SIG-M5 treated with dmso at 0.1 percent for 504 hours (cell line): ENCODE measurements at regions not wholly inside any gene's neighbourhood (a gene's known extent, or its start where the extent isn't known, plus 50 kb on each side); places are given as distances from the start of the nearest gene placed in this dataset.
"Not testable (repeated sequence)": the region's sequence is repeated elsewhere in the genome, so short reads cannot be mapped to it uniquely, and the experiment has no call there.

Source experiments
- DNase-seq: peaks from one replicate; lab custom pipeline; 2025; ENCODE audit not compliant: unreplicated experiment; lab: John Stamatoyannopoulos, UW

- no peak for DNase-seq
Measured at GRCh38 chr11:71153005-71153390, 99.4 kb downstream of the SHANK2 start.

GRCh38 chr11:71152312-71153004 is 99.9 kb downstream of the SHANK2 start:
- not testable (repeated sequence) for DNase-seq

GRCh38 chr11:71151561-71151960 is 100.8 kb downstream of the SHANK2 start:
- no peak for DNase-seq

GRCh38 chr11:71150859-71151258 is 101.5 kb downstream of the SHANK2 start:
- no peak for DNase-seq

- DNase-seq = no peak
Measured at GRCh38 chr11:71148716-71149115, 103.7 kb downstream of the SHANK2 start.

GRCh38 chr11:71147331-71147730 is 105.0 kb downstream of the SHANK2 start:
- DNase-seq = no peak

- no peak for DNase-seq
Measured at GRCh38 chr11:71146846-71147245, 105.5 kb downstream of the SHANK2 start.

- no peak for DNase-seq
Measured at GRCh38 chr11:71145988-71146824, 106.2 kb downstream of the SHANK2 start.

GRCh38 chr11:71145368-71145767 is 107.0 kb downstream of the SHANK2 start:
- no peak for DNase-seq

- DNase-seq = no peak
Measured at GRCh38 chr11:71144736-71145135, 107.6 kb downstream of the SHANK2 start.

- no peak for DNase-seq
Measured at GRCh38 chr11:71144010-71144409, 108.4 kb downstream of the SHANK2 start.

- DNase-seq = no peak
Measured at GRCh38 chr11:71140206-71140919, 112.0 kb downstream of the SHANK2 start.

- no peak for DNase-seq
Measured at GRCh38 chr11:71139516-71140205, 112.7 kb downstream of the SHANK2 start.

- DNase-seq = no peak
Measured at GRCh38 chr11:71138737-71139425, 113.5 kb downstream of the SHANK2 start.

GRCh38 chr11:71137376-71137775 is 115.0 kb downstream of the SHANK2 start:
- DNase-seq = no peak

- no peak for DNase-seq
Measured at GRCh38 chr11:71136095-71136845, 116.1 kb downstream of the SHANK2 start.

GRCh38 chr11:71135112-71135511 is 117.3 kb downstream of the SHANK2 start:
- no peak for DNase-seq

- DNase-seq = no peak
Measured at GRCh38 chr11:71133946-71134345, 118.4 kb downstream of the SHANK2 start.

- DNase-seq = no peak
Measured at GRCh38 chr11:71131861-71132260, 120.5 kb downstream of the SHANK2 start.

GRCh38 chr11:71130106-71130505 is 122.3 kb downstream of the SHANK2 start:
- no peak for DNase-seq
